Astrocyte of the hippocampus (primary cell): ENCODE measurements at regions not wholly inside any gene's neighbourhood (a gene's known extent, or its start where the extent isn't known, plus 50 kb on each side); places are given as distances from the start of the nearest gene placed in this dataset.
A peak's percentile ranks its signal among the peaks of the same experiment; 100 is the strongest.
"Not testable (repeated sequence)": the region's sequence is repeated elsewhere in the genome, so short reads cannot be mapped to it uniquely, and the experiment has no call there.

ENCODE experiments used
- DNase-seq: peaks from one replicate; pipeline ENCODE4 v3.0.0; 2011; ENCODE audit warnings: low read depth, low spot score

DNA sequence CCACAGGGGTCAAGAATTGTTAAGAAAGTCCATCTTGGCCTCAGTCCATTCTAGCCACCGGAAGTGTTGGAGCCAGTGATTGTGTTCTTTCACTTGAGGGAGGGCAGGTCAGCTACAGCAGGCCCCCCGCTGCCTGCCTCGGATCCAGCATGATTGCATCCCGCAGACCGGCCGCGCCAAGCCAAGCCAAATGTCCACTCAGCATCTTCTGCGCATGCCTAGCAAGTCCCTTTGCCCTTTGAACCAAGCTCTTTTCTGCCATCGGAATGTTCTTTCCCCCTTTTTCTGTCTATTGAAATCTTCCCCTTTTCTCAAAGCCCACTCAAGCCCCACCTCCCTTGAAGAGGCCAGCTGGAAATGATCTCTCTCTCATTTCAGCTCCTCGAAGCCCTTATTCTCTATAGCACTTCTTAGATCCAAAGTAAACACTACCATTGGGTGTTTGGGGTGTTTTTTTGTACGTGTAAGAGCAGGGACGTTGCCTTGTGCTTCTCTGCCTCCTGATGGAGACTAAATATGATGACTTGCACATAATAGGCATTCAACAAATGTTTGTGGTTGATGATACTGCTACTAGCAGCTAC, 147.8 kb upstream of the BCOR start:
- peak; percentile 32 for DNase-seq

GRCh38 chrX:40244980-40245379, 147.2 kb upstream of the BCOR start:
- DNase-seq: no peak

GRCh38 chrX:40243755-40244515, 146.2 kb upstream of the BCOR start:
- DNase-seq: no peak

GRCh38 chrX:40240844-40241243, 143.1 kb upstream of the BCOR start:
- no peak for DNase-seq

- DNase-seq: no peak
Measured at GRCh38 chrX:40237731-40238178, 140.0 kb upstream of the BCOR start.

DNA sequence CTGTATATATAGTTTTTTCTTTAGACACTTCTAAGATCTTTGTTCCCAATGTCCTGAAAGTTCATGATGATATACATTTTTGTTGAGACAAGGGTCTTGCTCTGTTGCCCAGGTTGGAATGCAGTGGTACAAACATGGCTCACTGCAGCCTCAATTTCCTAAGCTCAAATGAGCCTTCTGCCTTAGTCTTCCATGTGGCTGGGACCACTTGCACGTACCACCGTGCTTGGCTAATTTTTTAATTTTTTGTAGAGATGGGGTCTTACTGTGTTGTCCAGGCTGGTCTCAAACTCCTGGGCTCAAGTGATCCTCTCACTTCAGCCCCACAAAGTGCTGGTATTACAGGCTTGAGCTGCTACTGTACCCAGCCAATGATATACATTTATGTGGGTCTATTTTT, 132.9 kb upstream of the BCOR start:
- DNase-seq: no peak

GRCh38 chrX:40227125-40227524, 129.4 kb upstream of the BCOR start:
- DNase-seq: no peak

- DNase-seq: no peak
Measured at GRCh38 chrX:40224658-40225057, 126.9 kb upstream of the BCOR start.

- not testable (repeated sequence) for DNase-seq
Measured at GRCh38 chrX:40222612-40223011, 124.9 kb upstream of the BCOR start.

- DNase-seq: no peak
Measured at GRCh38 chrX:40213092-40213491, 115.3 kb upstream of the BCOR start.

DNA sequence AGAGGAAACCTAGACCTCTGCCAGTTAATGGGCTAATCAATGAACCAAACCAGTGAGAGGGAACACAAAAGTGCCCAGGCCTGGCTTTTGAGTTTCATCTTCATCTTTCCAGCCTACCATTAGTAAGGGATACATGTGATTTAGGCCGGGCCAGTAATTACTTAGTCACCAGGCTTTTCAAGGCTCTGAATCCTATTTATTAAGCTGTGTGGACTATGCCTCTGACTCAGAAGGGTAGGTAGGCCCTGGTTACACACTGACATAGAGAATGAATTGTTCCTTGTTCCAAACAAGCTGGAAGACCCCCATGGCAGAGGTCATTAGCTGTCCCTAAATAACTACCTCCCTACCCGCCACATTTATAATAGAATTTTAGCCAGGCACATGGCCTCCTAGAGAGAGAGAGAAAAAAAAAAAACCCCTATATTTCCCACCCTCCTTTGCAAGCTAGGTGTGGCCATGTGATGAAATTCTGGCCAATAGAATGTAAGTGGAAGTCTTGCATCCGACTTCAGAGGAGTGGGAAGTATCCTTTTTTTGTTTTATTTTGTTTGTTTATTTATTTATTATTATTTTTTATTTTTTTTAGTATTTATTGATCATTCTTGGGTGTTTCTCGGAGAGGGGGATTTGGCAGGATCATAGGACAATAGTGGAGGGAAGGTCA, 112.3 kb upstream of the BCOR start:
- DNase-seq: peak; percentile 51

DNA sequence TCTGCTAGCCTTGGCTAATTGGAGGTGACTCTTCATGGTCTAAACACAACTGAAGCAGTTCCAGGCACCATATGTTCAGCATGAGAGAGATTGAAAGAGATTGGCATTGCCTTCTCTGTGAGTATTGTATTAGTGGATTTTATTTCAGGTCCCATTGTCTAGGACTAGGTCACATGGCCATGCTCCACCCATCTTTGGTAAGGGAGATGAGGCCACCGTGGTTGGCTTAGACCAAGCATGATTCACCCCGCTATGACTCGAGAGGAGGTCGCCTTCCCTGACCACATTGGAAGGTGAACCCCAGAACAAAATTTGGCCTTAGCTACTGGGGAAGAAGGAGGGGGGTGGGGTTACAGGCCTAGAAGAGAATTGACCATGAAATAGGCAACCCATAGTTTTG, 109.9 kb upstream of the BCOR start:
- DNase-seq: no peak

DNA sequence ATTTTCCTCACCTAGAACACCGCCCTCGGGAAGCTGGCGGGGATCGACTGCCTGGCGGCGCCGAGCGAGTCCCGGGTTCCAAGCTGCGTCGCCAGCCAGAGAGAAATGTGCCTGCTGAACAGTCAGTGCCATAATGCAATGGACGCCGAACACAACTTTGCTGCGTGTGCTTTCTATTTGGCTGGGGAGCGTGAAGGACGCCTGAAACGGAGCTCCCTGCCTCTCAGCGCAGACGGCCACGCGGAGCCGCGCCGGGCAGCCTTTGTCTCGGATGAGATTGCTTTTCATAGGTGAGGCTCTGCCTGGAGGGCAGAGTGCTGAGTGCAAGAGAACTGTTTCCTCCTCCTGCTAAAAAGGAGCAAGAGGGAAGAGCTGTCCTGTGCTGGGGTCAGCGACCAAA, 107.7 kb upstream of the BCOR start:
- DNase-seq: no peak

- DNase-seq: no peak
Measured at GRCh38 chrX:40202456-40202855, 104.7 kb upstream of the BCOR start.

- no peak for DNase-seq
Measured at GRCh38 chrX:40201329-40201885, 103.6 kb upstream of the BCOR start.

DNA sequence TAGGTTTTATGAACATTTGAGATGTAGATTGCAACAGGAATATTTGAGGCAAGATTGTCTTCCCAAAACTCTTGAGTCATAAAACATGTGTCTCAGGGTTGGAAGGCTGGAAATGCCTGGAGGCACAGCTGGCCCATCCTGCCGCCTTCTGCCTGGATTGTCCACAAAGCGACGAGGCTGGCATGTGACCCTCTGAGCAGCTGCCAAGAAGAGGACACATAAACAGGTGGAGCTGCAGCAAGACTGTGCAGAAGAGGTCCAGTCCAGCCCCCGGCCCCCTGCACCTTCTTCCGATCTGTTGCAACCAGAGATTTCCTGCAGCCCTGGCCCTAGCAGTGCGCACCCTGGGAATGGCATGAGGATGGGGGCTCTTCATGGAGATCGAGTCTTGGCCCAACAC, 101.9 kb upstream of the BCOR start:
- DNase-seq: no peak

DNA sequence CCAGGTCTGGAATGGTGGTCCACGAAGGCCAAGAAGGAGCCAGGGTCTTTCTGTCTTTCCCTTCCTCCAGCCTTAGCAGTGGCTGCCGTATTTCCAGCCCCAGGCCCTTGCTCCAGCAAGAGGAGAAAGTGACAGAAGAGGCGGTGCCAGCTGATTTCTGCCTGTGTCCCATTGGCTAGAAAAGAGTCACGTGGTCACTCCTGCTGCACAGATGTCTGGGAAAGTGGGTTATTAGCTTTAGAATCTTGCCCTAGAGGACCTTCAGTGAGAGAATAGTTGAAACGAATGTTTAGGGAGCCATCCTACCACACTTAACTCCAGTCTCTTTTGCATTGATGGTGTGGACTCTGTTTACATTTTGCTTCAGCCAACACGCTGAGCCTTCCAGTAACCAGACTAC, 99.3 kb upstream of the BCOR start:
- DNase-seq: no peak

DNA sequence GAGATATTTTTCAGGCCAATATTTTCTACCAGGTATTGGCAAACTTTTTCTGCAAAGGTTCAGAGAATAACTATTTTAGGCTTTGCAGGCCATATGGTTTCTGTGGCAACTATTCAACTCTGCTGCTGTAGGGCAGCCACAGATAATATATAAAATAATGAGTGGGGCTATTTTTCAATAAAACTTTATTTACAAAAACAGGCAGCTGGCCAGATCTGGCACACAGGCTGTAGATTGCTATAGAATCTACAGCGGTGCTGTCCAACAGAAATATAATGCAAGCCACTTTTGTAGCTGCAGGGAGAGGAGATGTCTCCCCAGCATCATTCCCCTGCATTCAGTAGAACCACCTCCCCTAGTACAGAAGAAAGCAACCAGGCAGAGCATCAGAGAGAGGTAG, 97.6 kb upstream of the BCOR start:
- DNase-seq: no peak

- DNase-seq: no peak
Measured at GRCh38 chrX:40192196-40192595, 94.4 kb upstream of the BCOR start.

DNA sequence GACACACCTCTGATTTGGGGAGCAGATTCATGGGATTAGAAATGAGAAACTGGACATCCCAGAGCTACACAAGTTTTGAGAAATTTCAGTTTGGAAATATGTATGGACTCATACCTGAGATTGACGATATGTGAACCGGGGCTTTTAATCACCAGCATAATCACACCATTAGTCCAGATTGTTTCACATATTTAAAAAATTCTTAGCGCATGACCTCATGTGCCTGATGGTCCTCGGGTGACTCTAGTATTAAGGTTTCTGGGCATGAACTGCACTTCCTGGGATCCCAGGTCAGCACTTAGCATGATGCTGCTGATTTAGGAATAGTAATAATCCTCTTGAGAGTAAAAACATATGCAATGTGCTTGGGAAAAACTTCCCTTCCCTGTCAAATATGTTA, 91.9 kb upstream of the BCOR start:
- DNase-seq: no peak

DNA sequence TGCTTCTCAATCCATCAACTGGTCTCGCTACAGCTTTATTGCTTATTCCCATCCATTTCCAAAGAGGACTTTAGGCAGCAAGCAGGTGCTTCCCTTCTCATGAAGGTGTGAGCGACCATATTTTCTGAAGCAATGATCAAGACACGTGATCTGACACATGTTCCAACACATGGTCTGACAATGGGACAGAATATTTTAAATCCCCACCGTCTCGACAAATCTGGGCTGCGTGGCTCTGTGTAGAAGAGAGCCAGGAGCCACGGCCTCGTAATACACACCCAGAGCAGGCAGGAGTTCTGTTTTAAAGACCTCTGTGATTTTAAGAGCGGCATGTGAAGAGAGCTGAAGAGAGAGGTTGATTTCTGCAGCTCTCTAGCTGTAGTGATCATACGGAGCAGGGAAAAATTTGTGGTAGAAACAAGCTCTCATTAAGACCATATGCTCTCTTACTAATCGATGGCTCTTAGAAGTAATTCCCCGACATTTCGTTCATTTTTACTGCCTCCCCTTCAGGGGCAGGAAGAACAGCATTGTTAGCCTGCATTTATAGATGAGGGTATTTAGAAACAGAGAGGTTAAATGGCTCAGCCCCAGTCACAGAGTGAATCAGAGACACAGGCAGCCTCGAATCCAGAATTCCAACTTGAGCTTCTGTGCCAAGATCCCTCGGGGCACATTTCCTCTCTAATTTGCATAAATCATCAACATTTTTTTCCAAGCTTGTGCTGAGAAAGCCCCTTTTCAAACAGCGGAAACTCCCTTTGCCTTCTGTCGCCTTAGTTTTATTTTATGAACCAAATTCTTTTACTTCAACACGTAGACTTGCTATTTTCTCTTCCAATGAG, 91.0 kb upstream of the BCOR start:
- peak; percentile 65 for DNase-seq

DNA sequence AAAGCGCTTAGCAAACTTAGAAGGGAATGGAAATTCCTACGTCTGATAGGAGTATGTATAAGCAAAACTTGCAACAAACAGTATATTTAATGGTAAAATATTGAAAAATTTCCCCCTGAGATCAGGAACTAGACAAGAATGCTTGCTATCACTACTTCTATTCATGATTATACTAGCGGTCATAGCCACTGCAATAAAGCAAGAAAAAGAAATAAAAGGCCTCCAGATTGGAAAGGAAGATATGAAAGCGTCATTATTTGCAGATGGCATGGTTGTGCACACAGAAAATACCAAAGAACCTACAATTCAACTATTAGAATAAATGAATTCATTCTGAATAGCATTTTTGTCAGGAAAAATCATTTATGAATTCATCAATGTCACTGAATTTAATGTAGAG, 87.2 kb upstream of the BCOR start:
- no peak for DNase-seq
